ENCODE measurements at regions not wholly inside any gene's neighbourhood (a gene's known extent, or its start where the extent isn't known, plus 50 kb on each side); places are given as distances from the start of the nearest gene placed in this dataset.

GRCh38 chr4:3865986-3866812 is 100.0 kb downstream of the ADRA2C start:
- DNase-seq: no peak
- peaks cover 7% of the 10 kb centered on the region for H3K4me1 ChIP-seq
- H3K36me3 ChIP-seq: no peaks in the 10 kb centered on the region
- H3K4me3 ChIP-seq: no peak overlapping the region
- H3K27me3 ChIP-seq (ENCODE audit: low read depth): peaks cover 99% of the 10 kb centered on the region
- TF ChIP-seq CTCF (IDR thresholded peaks at IDR 0.05; ENCODE audit: borderline replicate concordance): no peak
- no peaks in the 10 kb centered on the region for H3K9me3 ChIP-seq (replicated peaks)
- intact Hi-C loops (cut with micrococcal nuclease): no loop called here
- H3K27ac ChIP-seq (replicated peaks): no peak overlapping the region

GRCh38 chr4:3866813-3867129 is 100.6 kb downstream of the ADRA2C start:
- H3K9me3 ChIP-seq (replicated peaks): no peaks in the 10 kb centered on the region
- intact Hi-C loops (cut with micrococcal nuclease): no loop called here
- H3K4me1 ChIP-seq: peaks cover 11% of the 10 kb centered on the region
- no peak for TF ChIP-seq CTCF (IDR thresholded peaks at IDR 0.05; ENCODE audit: borderline replicate concordance)
- no peaks in the 10 kb centered on the region for H3K36me3 ChIP-seq
- H3K4me3 ChIP-seq: no peak overlapping the region
- no peak for DNase-seq
- no peak overlapping the region for H3K27ac ChIP-seq (replicated peaks)
- peaks cover 99% of the 10 kb centered on the region for H3K27me3 ChIP-seq (ENCODE audit: low read depth)

GRCh38 chr4:3867403-3868100 is 101.4 kb downstream of the ADRA2C start:
- no peak overlapping the region for H3K4me3 ChIP-seq
- H3K4me1 ChIP-seq: peaks cover 15% of the 10 kb centered on the region
- intact Hi-C loops (cut with micrococcal nuclease): no loop called here
- peaks cover 99% of the 10 kb centered on the region for H3K27me3 ChIP-seq (ENCODE audit: low read depth)
- no peaks in the 10 kb centered on the region for H3K9me3 ChIP-seq (replicated peaks)
- TF ChIP-seq CTCF (IDR thresholded peaks at IDR 0.05; ENCODE audit: borderline replicate concordance): no peak
- no peak overlapping the region for H3K27ac ChIP-seq (replicated peaks)
- H3K36me3 ChIP-seq: no peaks in the 10 kb centered on the region
- no peak for DNase-seq

- H3K36me3 ChIP-seq: no peaks in the 10 kb centered on the region
- peak; percentile 6 for DNase-seq
- no peak for TF ChIP-seq CTCF (IDR thresholded peaks at IDR 0.05; ENCODE audit: borderline replicate concordance)
- H3K9me3 ChIP-seq (replicated peaks): no peaks in the 10 kb centered on the region
- H3K4me1 ChIP-seq: peaks cover 8% of the 10 kb centered on the region
- intact Hi-C loops (cut with micrococcal nuclease): no loop called here
- H3K4me3 ChIP-seq: no peak overlapping the region
- H3K27ac ChIP-seq (replicated peaks): no peak overlapping the region
- H3K27me3 ChIP-seq (ENCODE audit: low read depth): peaks cover 99% of the 10 kb centered on the region
Observed at GRCh38 chr4:3868211-3869173, 102.3 kb downstream of the ADRA2C start.

- peaks cover 99% of the 10 kb centered on the region for H3K27me3 ChIP-seq (ENCODE audit: low read depth)
- no peaks in the 10 kb centered on the region for H3K9me3 ChIP-seq (replicated peaks)
- peaks cover 8% of the 10 kb centered on the region for H3K4me1 ChIP-seq
- TF ChIP-seq CTCF (IDR thresholded peaks at IDR 0.05; ENCODE audit: borderline replicate concordance): no peak
- no peaks in the 10 kb centered on the region for H3K36me3 ChIP-seq
- H3K4me3 ChIP-seq: no peak overlapping the region
- intact Hi-C loops (cut with micrococcal nuclease): no loop called here
- no peak for DNase-seq
- H3K27ac ChIP-seq (replicated peaks): no peak overlapping the region
Observed at GRCh38 chr4:3869174-3869572, 103.0 kb downstream of the ADRA2C start.

Data from left ventricle myocardium inferior (tissue), 1 donor.